Neuronal stem cell (in vitro differentiated cells): ENCODE measurements at regions not wholly inside any gene's neighbourhood (a gene's known extent, or its start where the extent isn't known, plus 50 kb on each side); places are given as distances from the start of the nearest gene placed in this dataset.
A peak's percentile ranks its signal among the peaks of the same experiment; 100 is the strongest.

Experiments used
- DNase-seq: peaks from one replicate; pipeline ENCODE4 v3.0.0-alpha.2; 2013; ENCODE audit warnings: low spot score
- H2AFZ ChIP-seq: one replicate; pipeline ENCODE4 v1.6.1; 2013; ENCODE audit warnings: mild to moderate bottlenecking, low read length, inconsistent platforms
- H2AK5ac ChIP-seq: 2 replicates; pipeline ENCODE4 v1.6.1; 2013; ENCODE audit warnings: low read depth, mild to moderate bottlenecking, inconsistent platforms, low read length, moderate library complexity, mixed read lengths
- H2BK120ac ChIP-seq: 2 replicates; pipeline ENCODE4 v1.6.1; 2013; ENCODE audit warnings: low read depth, mild to moderate bottlenecking, inconsistent platforms, low read length, moderate library complexity, mixed read lengths
- H2BK12ac ChIP-seq: one replicate; pipeline ENCODE4 v1.6.1; 2013; ENCODE audit warnings: low read length, inconsistent platforms
- H2BK15ac ChIP-seq: 2 replicates; pipeline ENCODE4 v1.6.1; 2013; ENCODE audit warnings: mild to moderate bottlenecking, low read length, inconsistent platforms, mixed read lengths
- H2BK5ac ChIP-seq: one replicate; pipeline ENCODE4 v1.6.1; 2013; ENCODE audit warnings: inconsistent platforms, mild to moderate bottlenecking, low read length, moderate library complexity
- H3K14ac ChIP-seq: one replicate; pipeline ENCODE4 v1.6.1; 2013; ENCODE audit warnings: low read length, inconsistent platforms
- H3K18ac ChIP-seq: 2 replicates; pipeline ENCODE4 v1.6.1; 2013; ENCODE audit warnings: low read length, inconsistent platforms
- H3K23ac ChIP-seq: 2 replicates; pipeline ENCODE4 v1.6.1; 2013; ENCODE audit warnings: low read depth, mild to moderate bottlenecking, mixed read lengths, low read length, inconsistent platforms; ENCODE audit not compliant: poor library complexity
- H3K27ac ChIP-seq: replicated peaks from 3 replicates; pipeline ENCODE4 v1.5.1; 2013; ENCODE audit warnings: low read length, inconsistent platforms
- H3K27me3 ChIP-seq, 3 experiments: 2 replicates each; pipeline ENCODE4 v1.6.1; 2013; ENCODE audit warnings: low read length in 3 of 3, mild to moderate bottlenecking in 2 of 3, inconsistent platforms in 1 of 3, low read depth in 1 of 3, mixed read lengths in 1 of 3, moderate library complexity in 1 of 3; ENCODE audit not compliant: control insufficient read depth in 3 of 3, insufficient read depth in 3 of 3
- H3K36me3 ChIP-seq, 2 donors: replicated peaks in 1 of 2; 2 replicates each; pipeline ENCODE4 v1.6.1; 2013; ENCODE audit warnings: low read length in 2 of 2; ENCODE audit not compliant: control insufficient read depth in 2 of 2, insufficient read depth in 2 of 2
- H3K4ac ChIP-seq: 2 replicates; pipeline ENCODE4 v1.6.1; 2013; ENCODE audit warnings: inconsistent platforms, mild to moderate bottlenecking, low read length, moderate library complexity
- H3K4me1 ChIP-seq, 2 donors: 1 replicate in 1 of 2; 2 replicates in 1 of 2; pipeline ENCODE4 v1.6.1; 2013; ENCODE audit warnings: low read length in 2 of 2, low read depth in 1 of 2; ENCODE audit not compliant: control insufficient read depth in 2 of 2, insufficient read depth in 1 of 2
- H3K4me2 ChIP-seq: one replicate; pipeline ENCODE4 v1.6.1; 2013; ENCODE audit warnings: mild to moderate bottlenecking, low read length, inconsistent platforms; ENCODE audit not compliant: insufficient read depth, poor library complexity, severe bottlenecking
- H3K4me3 ChIP-seq, 2 donors: 2 replicates each; pipeline ENCODE4 v1.5.1; 2013; ENCODE audit warnings: low read length in 2 of 2, mild to moderate bottlenecking in 2 of 2, inconsistent platforms in 1 of 2, moderate library complexity in 1 of 2
- H3K79me1 ChIP-seq: one replicate; pipeline ENCODE4 v1.6.1; 2013; ENCODE audit warnings: low read depth, mild to moderate bottlenecking, inconsistent platforms, low read length, moderate library complexity
- H3K9ac ChIP-seq: one replicate; pipeline ENCODE4 v1.6.1; 2013; ENCODE audit warnings: mild to moderate bottlenecking, low read depth, low read length, inconsistent platforms; ENCODE audit not compliant: poor library complexity
- H3K9me3 ChIP-seq, 2 donors: replicated peaks in 1 of 2; 2 replicates each; pipeline versions ENCODE3 to v1.6.1; 2013; ENCODE audit warnings: low read length in 2 of 2, mild to moderate bottlenecking in 2 of 2, inconsistent platforms in 1 of 2, low read depth in 1 of 2, mixed read lengths in 1 of 2, moderate library complexity in 1 of 2; ENCODE audit not compliant: control insufficient read depth in 2 of 2, insufficient read depth in 1 of 2
- H4K8ac ChIP-seq: one replicate; pipeline ENCODE4 v1.6.1; 2013; ENCODE audit warnings: low read depth, mild to moderate bottlenecking, inconsistent platforms, low read length, moderate library complexity
- H4K91ac ChIP-seq: one replicate; pipeline ENCODE4 v1.6.1; 2013; ENCODE audit warnings: low read length, low read depth, mild to moderate bottlenecking, inconsistent platforms; ENCODE audit not compliant: poor library complexity
- WGBS, 2 donors: extraction: QIAGEN DNeasy Blood & Tissue Kit; methylation state at CpG; one replicate each; pipeline ENCODE4 v1.1.7; 2013; ENCODE audit warnings: missing lambda C conversion rate in 2 of 2, mixed read lengths in 1 of 2; ENCODE audit not compliant: insufficient read length in 2 of 2, insufficient replicate concordance in 1 of 2; ENCODE audit errors: extremely low coverage in 2 of 2; 5-methylcytosine and 5-hydroxymethylcytosine counted together

- no peak overlapping the region for H2AFZ ChIP-seq
- H4K91ac ChIP-seq, result no peak overlapping the region
- no peak overlapping the region for H3K27ac ChIP-seq
- H2BK15ac ChIP-seq, result no peak overlapping the region
- H2BK120ac ChIP-seq, result no peak overlapping the region
- H3K4me1 ChIP-seq, result no peaks in the 10 kb centered on the region
- no peak overlapping the region for H3K9ac ChIP-seq
- no peak overlapping the region for H3K23ac ChIP-seq
- no peak overlapping the region for H2BK5ac ChIP-seq
- no peaks in the 10 kb centered on the region for H3K9me3 ChIP-seq
- no peaks in the 10 kb centered on the region for H3K36me3 ChIP-seq
- H2AK5ac ChIP-seq, result no peak overlapping the region
- H2BK12ac ChIP-seq, result no peak overlapping the region
- H3K4me2 ChIP-seq, result no peak overlapping the region
- H3K4me3 ChIP-seq, result no peak overlapping the region
- DNase-seq, result no peak
- no peak overlapping the region for H3K14ac ChIP-seq
- no peak overlapping the region for H3K4ac ChIP-seq
- no peaks in the 10 kb centered on the region for H3K27me3 ChIP-seq
- no peak overlapping the region for H4K8ac ChIP-seq
- WGBS, 2 donors, result no CpG with 5 or more reads among the region's 1 CpG
- no peaks in the 10 kb centered on the region for H3K79me1 ChIP-seq
- no peak overlapping the region for H3K18ac ChIP-seq
Measured at GRCh38 chr4:82215039-82215438, 158.8 kb downstream of the HNRNPD start.

DNA sequence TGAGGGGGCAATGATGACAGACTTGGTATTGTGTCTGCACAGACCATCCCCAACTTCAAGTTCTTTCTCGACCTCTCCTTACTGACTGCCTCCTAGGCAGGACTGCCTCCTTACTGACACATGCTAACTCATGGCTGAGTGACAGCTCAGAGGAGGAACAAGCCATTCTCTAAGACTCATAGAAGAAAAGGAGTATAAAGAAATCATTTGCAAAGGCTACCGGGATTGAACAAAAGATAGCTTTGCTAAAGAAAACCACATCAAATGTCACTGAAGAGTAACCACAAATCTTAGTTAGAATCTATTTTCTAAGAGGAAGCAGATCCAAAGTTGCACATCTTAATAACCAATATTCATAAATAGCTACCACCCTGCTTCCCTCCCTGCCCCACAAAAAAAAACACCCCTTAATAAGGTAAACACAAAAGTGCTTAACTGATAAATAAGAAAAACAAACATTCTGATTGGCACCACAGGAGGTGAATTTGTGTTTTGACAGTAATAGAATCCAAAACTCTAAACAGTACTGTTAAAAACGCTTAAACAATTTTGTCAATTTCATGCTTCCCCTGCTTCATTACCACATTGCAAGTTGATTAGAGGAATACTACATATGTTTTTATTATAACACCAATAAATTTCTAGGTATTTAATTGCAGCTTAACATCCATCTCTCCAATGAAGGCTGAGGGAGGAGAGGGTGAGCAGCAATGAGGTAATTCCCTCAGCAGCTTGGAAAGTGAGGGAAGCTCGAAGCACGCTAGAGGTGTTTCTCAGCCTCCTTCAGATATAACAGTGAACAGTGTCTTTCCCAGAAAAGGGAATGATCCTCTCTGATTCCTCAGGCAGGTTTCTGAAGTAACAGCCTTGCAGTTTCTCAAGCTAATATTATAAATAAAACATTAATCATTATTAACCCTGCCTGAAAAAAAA, 160.0 kb downstream of the HNRNPD start:
- no peak for DNase-seq
- no peak overlapping the region for H3K4me2 ChIP-seq
- no peak overlapping the region for H3K14ac ChIP-seq
- no CpG with 5 or more reads among the region's 5 CpGs for WGBS, 2 donors
- H3K9ac ChIP-seq, result no peak overlapping the region
- no peak overlapping the region for H3K4ac ChIP-seq
- no peak overlapping the region for H3K4me3 ChIP-seq
- no peak overlapping the region for H3K18ac ChIP-seq
- H2BK12ac ChIP-seq, result no peak overlapping the region
- no peak overlapping the region for H2AK5ac ChIP-seq
- H3K9me3 ChIP-seq, result no peaks in the 10 kb centered on the region
- no peak overlapping the region for H4K8ac ChIP-seq
- H3K79me1 ChIP-seq, result no peaks in the 10 kb centered on the region
- no peaks in the 10 kb centered on the region for H3K36me3 ChIP-seq
- no peak overlapping the region for H2BK5ac ChIP-seq
- no peaks in the 10 kb centered on the region for H3K27me3 ChIP-seq
- no peak overlapping the region for H3K23ac ChIP-seq
- no peak overlapping the region for H4K91ac ChIP-seq
- no peak overlapping the region for H3K27ac ChIP-seq
- H2AFZ ChIP-seq, result no peak overlapping the region
- H2BK120ac ChIP-seq, result no peak overlapping the region
- no peaks in the 10 kb centered on the region for H3K4me1 ChIP-seq
- no peak overlapping the region for H2BK15ac ChIP-seq

DNA sequence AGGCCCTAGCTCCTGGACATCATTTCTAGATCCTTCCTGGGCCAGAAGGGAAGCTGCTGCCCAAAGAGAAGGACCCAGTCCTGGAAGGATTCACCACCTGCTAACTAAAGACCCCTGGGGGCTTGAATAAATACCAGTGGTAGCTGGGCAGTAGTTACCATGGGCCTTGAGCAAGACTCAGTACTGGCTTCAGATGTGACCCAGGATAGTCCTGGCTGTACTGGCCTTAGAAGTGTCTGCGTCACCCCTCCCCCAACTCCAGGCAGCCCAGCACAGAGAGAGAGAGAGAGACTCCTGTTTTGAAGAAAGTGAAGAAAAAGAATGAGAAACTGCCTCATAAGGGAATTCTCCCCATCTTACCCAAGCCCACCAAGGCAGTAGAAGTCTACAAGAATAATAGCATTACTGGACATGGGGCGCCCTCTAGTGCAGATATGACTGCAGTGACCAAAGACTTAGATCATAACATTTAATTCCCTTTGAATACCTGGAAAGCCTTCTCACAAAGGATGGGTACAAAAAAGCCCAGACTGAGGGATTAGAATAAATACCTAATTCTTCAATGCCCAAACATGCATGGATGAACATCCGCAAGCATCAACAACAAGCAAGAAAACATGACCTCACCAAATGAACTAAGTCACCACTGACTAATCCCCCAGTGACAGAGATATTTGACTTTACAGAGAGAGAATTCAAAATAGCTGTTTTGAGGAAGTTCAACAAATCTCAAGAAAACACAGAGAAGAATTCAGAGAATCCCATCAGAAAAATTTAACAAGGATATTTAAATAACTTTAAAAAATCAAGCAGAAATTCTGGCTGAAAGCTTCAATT, 171.8 kb downstream of the HNRNPD start:
- Histone ChIP-seq H3K23ac (no peak overlapping the region), H3K79me1 (no peaks in the 10 kb centered on the region), H2AFZ (no peak overlapping the region), H3K4me2 (no peak overlapping the region), H3K36me3 (no peaks in the 10 kb centered on the region), H3K18ac (no peak overlapping the region), H3K14ac (no peak overlapping the region), H2BK120ac (no peak overlapping the region), H3K9ac (no peak overlapping the region), H4K8ac (no peak overlapping the region), H3K27me3 (no peaks in the 10 kb centered on the region), H2AK5ac (no peak overlapping the region), H3K9me3 (no peaks in the 10 kb centered on the region), H2BK12ac (no peak overlapping the region), H3K4me1 (no peaks in the 10 kb centered on the region), H2BK5ac (no peak overlapping the region), H3K4ac (no peak overlapping the region), H4K91ac (no peak overlapping the region), H2BK15ac (no peak overlapping the region), H3K4me3 (no peak overlapping the region), H3K27ac (no peak overlapping the region)
- no CpG with 5 or more reads among the region's 3 CpGs for WGBS, 2 donors
- DNase-seq, result peak; percentile 56

DNA sequence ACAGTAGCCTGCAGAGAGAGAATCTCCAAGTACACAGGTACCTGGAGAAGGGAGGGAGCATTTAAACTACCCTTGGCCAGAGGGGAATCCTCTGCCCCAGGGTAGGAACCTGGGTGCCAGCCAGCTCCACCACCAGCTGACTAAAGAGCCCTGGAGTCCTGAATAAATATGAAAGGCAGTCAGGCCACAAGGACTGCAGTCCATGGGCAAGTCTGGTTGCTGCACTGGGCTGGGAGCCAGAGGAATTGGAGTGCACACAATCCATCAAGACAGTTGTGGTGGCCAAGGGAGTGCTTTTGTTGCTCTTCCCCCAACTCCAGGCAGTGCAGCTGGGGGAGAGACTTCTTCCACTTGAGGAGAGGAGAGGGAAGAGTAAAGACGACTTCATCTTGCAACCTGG, 172.5 kb downstream of the HNRNPD start:
- no peak overlapping the region for H3K14ac ChIP-seq
- no peaks in the 10 kb centered on the region for H3K36me3 ChIP-seq
- no peak overlapping the region for H3K18ac ChIP-seq
- H2AK5ac ChIP-seq, result no peak overlapping the region
- WGBS, 2 donors, result no CpG with 5 or more reads among the region's 1 CpG
- H3K4ac ChIP-seq, result no peak overlapping the region
- no peak for DNase-seq
- no peaks in the 10 kb centered on the region for H3K4me1 ChIP-seq
- H4K91ac ChIP-seq, result no peak overlapping the region
- H4K8ac ChIP-seq, result no peak overlapping the region
- H3K4me2 ChIP-seq, result no peak overlapping the region
- H2BK5ac ChIP-seq, result no peak overlapping the region
- no peak overlapping the region for H2BK12ac ChIP-seq
- H3K27me3 ChIP-seq, result no peaks in the 10 kb centered on the region
- H3K9me3 ChIP-seq, result no peaks in the 10 kb centered on the region
- H3K79me1 ChIP-seq, result no peaks in the 10 kb centered on the region
- no peak overlapping the region for H2BK15ac ChIP-seq
- no peak overlapping the region for H2AFZ ChIP-seq
- H3K27ac ChIP-seq, result no peak overlapping the region
- H2BK120ac ChIP-seq, result no peak overlapping the region
- no peak overlapping the region for H3K4me3 ChIP-seq
- no peak overlapping the region for H3K9ac ChIP-seq
- no peak overlapping the region for H3K23ac ChIP-seq
